GM18873 (cell line): ENCODE measurements at regions not wholly inside any gene's neighbourhood (a gene's known extent, or its start where the extent isn't known, plus 50 kb on each side); places are given as distances from the start of the nearest gene placed in this dataset.

Experiments
- ATAC-seq: cut with Tn5 transposase; IDR thresholded peaks from one replicate; pipeline ENCODE4 v1.9.1; 2021; ENCODE audit warnings: mild to moderate bottlenecking, moderate library complexity, moderate number of reproducible peaks; ENCODE audit not compliant: unreplicated experiment, low FRiP score

GRCh38 chr5:128665747-128666355 lies 127.8 kb upstream of the FBN2 start:
- no peak for ATAC-seq

DNA sequence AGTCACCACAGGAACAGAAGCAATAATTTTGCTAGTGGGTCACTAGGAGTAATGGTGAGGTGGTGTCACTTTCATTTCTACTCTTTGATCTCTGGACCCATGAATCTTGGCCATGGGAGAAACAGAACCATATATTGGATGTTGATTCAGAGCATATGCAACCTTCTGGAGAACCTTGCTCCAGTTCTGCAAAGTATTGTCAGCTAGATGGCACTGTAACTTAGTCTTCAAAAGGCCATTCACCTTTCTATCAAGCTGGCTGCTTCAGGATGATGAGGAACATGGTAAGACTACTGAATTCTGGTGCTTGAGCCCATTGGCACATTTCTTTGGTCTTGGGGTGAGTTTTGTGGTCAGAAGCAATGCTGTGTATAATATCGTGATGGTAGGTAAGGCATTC lies 129.1 kb upstream of the FBN2 start:
- ATAC-seq: no peak

DNA sequence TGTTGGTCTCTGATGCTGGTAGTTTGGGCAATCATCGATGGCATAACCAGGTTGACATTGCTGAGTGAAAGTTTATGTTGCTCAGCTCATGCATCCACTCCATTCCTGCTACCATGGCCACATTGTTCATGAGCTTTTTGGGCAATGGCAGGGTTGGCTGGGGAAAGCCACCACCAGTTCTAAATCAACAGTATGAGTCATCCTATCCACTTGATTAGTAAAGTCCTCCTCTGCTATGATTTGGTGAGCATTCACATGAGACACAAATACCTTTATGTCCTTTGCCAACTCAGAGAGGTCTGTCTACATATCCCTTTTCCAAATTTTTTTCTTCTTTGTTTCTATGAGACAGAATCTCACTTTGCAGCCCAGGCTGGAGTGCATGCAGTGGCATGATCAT lies 129.7 kb upstream of the FBN2 start:
- ATAC-seq: no peak

DNA sequence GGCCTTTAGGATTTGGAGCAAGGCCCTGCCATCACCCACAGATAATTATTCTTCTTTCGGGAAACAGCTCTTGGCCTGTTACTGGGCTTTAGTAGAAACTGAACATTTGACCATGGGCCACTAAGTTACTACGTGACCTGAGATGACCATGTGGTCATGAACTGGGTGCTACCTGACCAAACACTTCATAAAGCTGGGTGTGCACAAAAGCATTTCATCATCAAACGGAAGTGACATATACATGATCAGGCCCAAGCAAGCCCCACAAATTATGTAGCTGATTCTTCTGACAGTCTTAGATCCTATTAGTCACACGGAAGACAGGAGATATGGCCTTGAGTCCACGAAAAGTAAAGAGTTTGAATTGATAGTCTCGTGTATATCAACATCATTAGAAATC lies 130.9 kb upstream of the FBN2 start:
- ATAC-seq: no peak

DNA sequence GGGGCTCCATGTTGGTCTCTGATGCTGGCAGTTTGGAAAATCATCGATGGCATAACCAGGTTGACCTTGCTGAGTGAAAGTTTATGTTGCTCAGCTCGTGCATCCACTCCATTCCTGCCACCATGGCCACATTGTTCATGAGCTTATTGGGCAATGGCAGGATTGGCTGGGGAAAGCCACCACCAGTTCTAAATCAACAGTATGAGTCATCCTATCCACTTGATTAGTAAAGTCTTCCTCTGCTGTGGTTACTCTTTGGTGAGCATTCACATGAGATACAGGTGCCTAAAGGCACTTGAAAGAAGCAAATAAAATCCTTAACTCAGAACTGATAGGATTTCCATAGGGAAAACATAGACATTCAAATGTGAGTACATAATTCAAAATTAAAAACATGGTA lies 131.8 kb upstream of the FBN2 start:
- peak; percentile 82 for ATAC-seq

- no peak for ATAC-seq
These were observed 133.9 kb upstream of the FBN2 start for GRCh38 chr5:128671943-128672342.

GRCh38 chr5:128673000-128673399 lies 135.0 kb upstream of the FBN2 start:
- ATAC-seq: no peak

DNA sequence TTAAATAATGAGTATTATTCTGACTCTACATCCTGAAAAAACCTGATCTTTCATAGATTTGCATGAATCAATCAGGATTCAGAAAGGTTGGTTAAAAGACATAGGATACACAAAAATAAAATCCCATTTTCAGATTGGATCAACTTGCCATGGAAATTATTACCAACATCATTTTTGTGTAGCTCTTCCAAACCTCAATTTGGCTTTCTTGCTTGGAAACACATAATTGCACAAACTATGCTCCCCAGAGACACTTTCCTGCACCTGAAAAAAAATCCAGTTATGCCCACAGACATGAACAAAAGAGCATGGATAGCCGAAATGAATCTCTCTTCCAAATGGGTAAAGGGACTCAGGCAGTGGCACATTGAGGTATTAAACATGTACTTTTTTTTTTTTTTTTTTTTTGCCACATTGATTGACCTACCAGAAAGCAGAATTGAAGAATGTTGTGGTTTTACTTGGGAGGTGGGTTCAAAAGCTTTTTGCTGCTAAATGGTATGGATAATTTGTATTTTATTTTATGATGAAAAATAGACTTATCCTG lies 135.4 kb upstream of the FBN2 start:
- ATAC-seq: no peak

DNA sequence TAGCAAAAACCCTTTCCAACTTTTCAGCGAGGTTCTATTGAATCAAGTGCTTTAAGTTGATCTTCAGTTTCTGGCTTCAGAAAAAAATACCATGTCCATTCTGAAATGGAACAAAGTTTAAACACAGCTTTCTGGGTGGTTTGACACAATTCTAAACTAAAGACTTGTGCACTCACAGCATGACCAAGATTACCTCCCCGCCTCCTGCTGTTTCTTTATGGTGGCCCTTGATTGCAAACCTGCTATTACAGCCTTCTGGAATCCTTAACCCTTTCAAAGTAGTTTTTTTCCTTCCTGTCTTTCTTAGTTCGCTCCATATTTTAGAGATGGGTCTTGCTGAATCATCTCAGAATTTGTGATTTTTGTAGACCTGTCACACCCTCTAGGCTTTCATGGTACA lies 135.9 kb upstream of the FBN2 start:
- ATAC-seq: no peak

- peak; percentile 82 for ATAC-seq
These were observed 136.9 kb upstream of the FBN2 start for GRCh38 chr5:128674837-128675446.

- no peak for ATAC-seq
These were observed 143.1 kb upstream of the FBN2 start for GRCh38 chr5:128681096-128681495.

- ATAC-seq: no peak
These were observed 143.9 kb upstream of the FBN2 start for GRCh38 chr5:128681764-128682592.

DNA sequence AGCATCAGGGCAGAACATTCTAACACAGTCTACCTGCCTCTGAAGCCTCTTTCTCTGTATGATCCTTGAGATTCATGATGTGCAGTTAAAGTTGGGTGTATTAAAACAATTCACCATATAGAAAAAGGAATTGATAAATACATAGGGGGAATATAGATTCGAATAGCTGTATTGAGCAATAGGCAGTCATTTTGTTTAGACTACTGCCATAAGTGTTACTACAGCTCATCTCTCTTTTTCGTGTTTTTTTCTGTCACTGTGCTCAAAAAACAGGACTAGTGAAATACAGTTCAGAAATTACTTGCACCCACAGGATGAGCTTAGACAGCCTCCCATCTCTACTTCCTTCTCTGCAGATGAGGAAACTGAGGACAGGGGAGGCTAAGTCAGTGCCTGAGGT lies 144.6 kb upstream of the FBN2 start:
- no peak for ATAC-seq

DNA sequence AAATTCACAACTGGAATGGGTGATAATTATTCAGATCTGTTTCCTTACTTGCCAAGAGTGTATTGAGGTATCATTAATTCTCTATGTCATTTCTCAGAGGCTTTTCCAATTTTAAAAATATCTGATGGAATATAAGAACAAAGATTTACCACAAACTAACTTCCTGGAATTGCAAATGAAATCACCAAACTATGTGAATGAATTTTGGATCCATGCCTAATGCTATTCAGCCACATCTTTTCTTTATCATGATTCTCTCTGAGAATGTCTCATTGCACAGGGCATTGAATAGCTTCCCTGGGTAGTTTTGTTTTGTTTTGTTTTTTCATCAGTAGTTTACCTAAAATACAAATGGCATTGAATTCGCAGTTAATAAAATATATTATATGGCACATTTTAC lies 146.9 kb upstream of the FBN2 start:
- no peak for ATAC-seq

GRCh38 chr5:128687930-128688329 lies 149.9 kb upstream of the FBN2 start:
- ATAC-seq: no peak

DNA sequence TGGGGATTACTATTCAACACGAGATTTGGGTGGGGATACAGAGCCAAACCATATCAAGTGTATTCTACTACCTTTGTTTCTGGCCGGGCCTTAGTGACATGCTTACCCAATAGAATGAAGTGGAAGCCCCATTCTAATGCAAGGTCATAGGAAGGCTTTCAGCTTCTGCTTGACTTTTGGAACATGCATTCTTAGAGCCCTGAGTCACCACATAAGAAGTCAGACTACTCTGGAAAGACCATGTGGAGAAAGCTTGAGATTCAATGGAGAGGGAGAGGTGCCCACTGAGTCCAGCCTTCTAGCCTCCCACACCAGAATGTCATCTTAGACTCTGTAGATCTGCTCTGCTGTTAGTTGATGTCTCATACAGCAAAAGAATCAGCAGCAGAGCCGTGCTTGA lies 155.7 kb upstream of the FBN2 start:
- ATAC-seq: no peak

GRCh38 chr5:128695791-128696530 lies 157.9 kb upstream of the FBN2 start:
- ATAC-seq: no peak

GRCh38 chr5:128701301-128701700 lies 163.3 kb upstream of the FBN2 start:
- ATAC-seq: no peak

GRCh38 chr5:128703322-128703721 lies 165.3 kb upstream of the FBN2 start:
- ATAC-seq: no peak

DNA sequence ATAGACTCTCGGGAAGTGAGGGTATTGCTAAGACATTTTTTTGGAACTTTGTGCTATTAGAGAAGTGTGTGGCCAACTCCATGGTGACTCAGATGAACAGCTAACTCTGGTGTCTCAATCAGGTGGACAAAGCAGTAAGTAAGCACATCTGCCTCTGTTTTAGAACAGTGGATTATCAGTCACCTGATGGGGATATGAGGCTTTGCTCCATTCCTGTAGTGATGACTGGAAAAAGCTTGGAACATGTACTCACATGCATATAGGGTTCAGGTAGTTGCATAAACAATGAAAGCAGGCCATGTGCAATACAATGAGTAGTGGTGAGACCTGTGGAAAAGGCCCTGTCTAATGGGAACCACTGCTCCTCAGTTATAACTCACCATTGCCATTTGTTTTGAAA lies 168.2 kb upstream of the FBN2 start:
- no peak for ATAC-seq

- ATAC-seq: no peak
These were observed 170.8 kb upstream of the FBN2 start for GRCh38 chr5:128708841-128709240.
